Neuron (in vitro differentiated cells): ENCODE measurements at regions not wholly inside any gene's neighbourhood (a gene's known extent, or its start where the extent isn't known, plus 50 kb on each side); places are given as distances from the start of the nearest gene placed in this dataset.

ENCODE experiments used
- H2AFZ ChIP-seq: one replicate; pipeline ENCODE4 v1.6.1; 2013; ENCODE audit warnings: low read depth, mild to moderate bottlenecking, inconsistent platforms, low read length, moderate library complexity
- H3K27me3 ChIP-seq: one replicate; pipeline ENCODE4 v1.6.1; 2013; ENCODE audit warnings: low read length; ENCODE audit not compliant: insufficient read depth
- H3K36me3 ChIP-seq: one replicate; pipeline ENCODE4 v1.6.1; 2013; ENCODE audit warnings: low read length; ENCODE audit not compliant: insufficient read depth
- H3K4me1 ChIP-seq: one replicate; pipeline ENCODE4 v1.6.1; 2013; ENCODE audit warnings: low read length; ENCODE audit not compliant: insufficient read depth
- H3K4me3 ChIP-seq: 2 replicates; pipeline ENCODE4 v1.5.1; 2013; ENCODE audit warnings: mild to moderate bottlenecking, low read length, moderate library complexity
- H3K9me3 ChIP-seq: one replicate; pipeline ENCODE4 v1.6.1; 2013; ENCODE audit warnings: low read length

- Histone ChIP-seq H3K36me3 (no peaks in the 10 kb centered on the region), H2AFZ (no peak overlapping the region), H3K4me3 (no peak overlapping the region), H3K27me3 (no peaks in the 10 kb centered on the region), H3K9me3 (no peaks in the 10 kb centered on the region), H3K4me1 (no peaks in the 10 kb centered on the region)
These were observed 253.6 kb upstream of the XYLT1 start for GRCh38 chr16:17724242-17724898.

- no peaks in the 10 kb centered on the region for H3K27me3 ChIP-seq
- no peaks in the 10 kb centered on the region for H3K9me3 ChIP-seq
- no peak overlapping the region for H2AFZ ChIP-seq
- H3K36me3 ChIP-seq, result no peaks in the 10 kb centered on the region
- H3K4me3 ChIP-seq, result no peak overlapping the region
- H3K4me1 ChIP-seq, result no peaks in the 10 kb centered on the region
These were observed 252.9 kb upstream of the XYLT1 start for GRCh38 chr16:17723531-17724134.

GRCh38 chr16:17718495-17718894, 247.7 kb upstream of the XYLT1 start:
- H3K4me1 ChIP-seq, result no peaks in the 10 kb centered on the region
- no peaks in the 10 kb centered on the region for H3K27me3 ChIP-seq
- no peak overlapping the region for H2AFZ ChIP-seq
- H3K9me3 ChIP-seq, result no peaks in the 10 kb centered on the region
- no peaks in the 10 kb centered on the region for H3K36me3 ChIP-seq
- H3K4me3 ChIP-seq, result no peak overlapping the region

- no peak overlapping the region for H2AFZ ChIP-seq
- no peaks in the 10 kb centered on the region for H3K4me1 ChIP-seq
- no peak overlapping the region for H3K4me3 ChIP-seq
- H3K9me3 ChIP-seq, result no peaks in the 10 kb centered on the region
- H3K36me3 ChIP-seq, result no peaks in the 10 kb centered on the region
- no peaks in the 10 kb centered on the region for H3K27me3 ChIP-seq
These were observed 235.1 kb upstream of the XYLT1 start for GRCh38 chr16:17705847-17706246.

- no peaks in the 10 kb centered on the region for H3K36me3 ChIP-seq
- H3K4me1 ChIP-seq, result no peaks in the 10 kb centered on the region
- no peaks in the 10 kb centered on the region for H3K27me3 ChIP-seq
- no peak overlapping the region for H3K4me3 ChIP-seq
- H2AFZ ChIP-seq, result no peak overlapping the region
- no peaks in the 10 kb centered on the region for H3K9me3 ChIP-seq
These were observed 225.9 kb upstream of the XYLT1 start for GRCh38 chr16:17696616-17697015.

GRCh38 chr16:17692484-17692883, 221.7 kb upstream of the XYLT1 start:
- H2AFZ ChIP-seq, result no peak overlapping the region
- H3K4me3 ChIP-seq, result no peak overlapping the region
- no peaks in the 10 kb centered on the region for H3K36me3 ChIP-seq

GRCh38 chr16:17691899-17692176, 221.1 kb upstream of the XYLT1 start:
- Histone ChIP-seq H3K4me3 (no peak overlapping the region), H3K36me3 (no peaks in the 10 kb centered on the region), H2AFZ (no peak overlapping the region), H3K27me3 (no peaks in the 10 kb centered on the region), H3K9me3 (no peaks in the 10 kb centered on the region), H3K4me1 (no peaks in the 10 kb centered on the region)

More at GRCh38 chr16:17692484-17692883, 221.7 kb upstream of the XYLT1 start:
- Histone ChIP-seq H3K27me3 (no peaks in the 10 kb centered on the region), H3K9me3 (no peaks in the 10 kb centered on the region), H3K4me1 (no peaks in the 10 kb centered on the region)

GRCh38 chr16:17691106-17691898, 220.5 kb upstream of the XYLT1 start:
- no peaks in the 10 kb centered on the region for H3K4me1 ChIP-seq
- H3K27me3 ChIP-seq, result no peaks in the 10 kb centered on the region
- H3K9me3 ChIP-seq, result no peaks in the 10 kb centered on the region
- H2AFZ ChIP-seq, result no peak overlapping the region
- no peak overlapping the region for H3K4me3 ChIP-seq
- H3K36me3 ChIP-seq, result no peaks in the 10 kb centered on the region

- Histone ChIP-seq H3K4me1 (no peaks in the 10 kb centered on the region), H3K4me3 (no peak overlapping the region), H2AFZ (no peak overlapping the region), H3K9me3 (no peaks in the 10 kb centered on the region), H3K36me3 (no peaks in the 10 kb centered on the region), H3K27me3 (no peaks in the 10 kb centered on the region)
These were observed 214.7 kb upstream of the XYLT1 start for GRCh38 chr16:17685447-17685846.

- no peak overlapping the region for H2AFZ ChIP-seq
- H3K4me3 ChIP-seq, result no peak overlapping the region
- H3K9me3 ChIP-seq, result no peaks in the 10 kb centered on the region
- H3K4me1 ChIP-seq, result no peaks in the 10 kb centered on the region
- no peaks in the 10 kb centered on the region for H3K27me3 ChIP-seq
- H3K36me3 ChIP-seq, result no peaks in the 10 kb centered on the region
These were observed 212.5 kb upstream of the XYLT1 start for GRCh38 chr16:17683281-17683680.

- no peaks in the 10 kb centered on the region for H3K36me3 ChIP-seq
- H3K9me3 ChIP-seq, result no peaks in the 10 kb centered on the region
- H3K27me3 ChIP-seq, result no peaks in the 10 kb centered on the region
- no peak overlapping the region for H3K4me3 ChIP-seq
- H3K4me1 ChIP-seq, result no peaks in the 10 kb centered on the region
- H2AFZ ChIP-seq, result no peak overlapping the region
These were observed 205.4 kb upstream of the XYLT1 start for GRCh38 chr16:17676171-17676570.

GRCh38 chr16:17668386-17668785, 197.6 kb upstream of the XYLT1 start:
- Histone ChIP-seq H3K4me3 (no peak overlapping the region), H3K4me1 (no peaks in the 10 kb centered on the region), H3K9me3 (no peaks in the 10 kb centered on the region), H3K27me3 (no peaks in the 10 kb centered on the region), H3K36me3 (no peaks in the 10 kb centered on the region), H2AFZ (no peak overlapping the region)

GRCh38 chr16:17666293-17666692, 195.5 kb upstream of the XYLT1 start:
- no peaks in the 10 kb centered on the region for H3K4me1 ChIP-seq
- H3K9me3 ChIP-seq, result no peaks in the 10 kb centered on the region
- no peaks in the 10 kb centered on the region for H3K36me3 ChIP-seq
- H3K4me3 ChIP-seq, result no peak overlapping the region
- no peak overlapping the region for H2AFZ ChIP-seq
- no peaks in the 10 kb centered on the region for H3K27me3 ChIP-seq
